AG10803 (cell line): ENCODE measurements at regions not wholly inside any gene's neighbourhood (a gene's known extent, or its start where the extent isn't known, plus 50 kb on each side); places are given as distances from the start of the nearest gene placed in this dataset.

Experiments used
- DNase-seq: peaks from one replicate; pipeline ENCODE4 v3.0.0; 2010; ENCODE audit warnings: low read depth
- H3K4me3 ChIP-seq: 2 replicates; pipeline ENCODE4 v1.5.1; 2011; ENCODE audit warnings: mild to moderate bottlenecking, low read length, control low read depth
- CTCF ChIP-seq: conservative IDR thresholded peaks from 2 replicates; pipeline ENCODE4 v1.5.1; 2011; ENCODE audit warnings: mild to moderate bottlenecking, low read length, control low read depth, inconsistent platforms

DNA sequence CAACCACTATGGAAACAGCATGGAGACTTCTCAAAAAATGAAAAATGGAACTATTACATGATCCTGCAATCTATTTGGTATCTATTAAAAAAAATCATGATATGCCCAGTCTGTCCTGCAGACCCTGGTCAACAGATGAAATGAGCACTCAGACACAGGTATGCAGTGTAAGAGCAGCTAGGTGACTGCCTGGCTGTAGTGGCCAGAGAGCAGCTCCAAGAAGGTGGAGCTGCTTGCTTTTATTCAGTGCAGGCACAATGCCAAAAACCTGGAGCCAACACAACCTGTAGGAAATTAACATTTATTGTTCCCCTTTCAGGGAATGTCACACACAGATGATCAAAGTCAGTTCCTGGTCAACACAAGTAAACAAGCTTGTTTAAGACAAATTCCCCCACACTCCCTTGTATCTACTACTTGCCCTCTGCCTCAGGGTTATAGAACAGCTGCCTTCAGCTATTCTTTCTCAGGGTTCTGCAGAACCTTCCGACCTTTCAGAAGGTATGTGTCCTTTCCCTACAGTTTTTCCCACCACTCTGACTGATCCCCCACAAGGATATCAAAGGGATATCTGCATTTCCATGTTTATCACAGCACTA lies 933.7 kb upstream of the SLITRK5 start:
- H3K4me3 ChIP-seq = no peak overlapping the region
- TF ChIP-seq CTCF = no peak
- DNase-seq = no peak

GRCh38 chr13:86741762-86742285 lies 929.3 kb upstream of the SLITRK5 start:
- no peak for DNase-seq
- no peak overlapping the region for H3K4me3 ChIP-seq
- no peak for TF ChIP-seq CTCF

DNA sequence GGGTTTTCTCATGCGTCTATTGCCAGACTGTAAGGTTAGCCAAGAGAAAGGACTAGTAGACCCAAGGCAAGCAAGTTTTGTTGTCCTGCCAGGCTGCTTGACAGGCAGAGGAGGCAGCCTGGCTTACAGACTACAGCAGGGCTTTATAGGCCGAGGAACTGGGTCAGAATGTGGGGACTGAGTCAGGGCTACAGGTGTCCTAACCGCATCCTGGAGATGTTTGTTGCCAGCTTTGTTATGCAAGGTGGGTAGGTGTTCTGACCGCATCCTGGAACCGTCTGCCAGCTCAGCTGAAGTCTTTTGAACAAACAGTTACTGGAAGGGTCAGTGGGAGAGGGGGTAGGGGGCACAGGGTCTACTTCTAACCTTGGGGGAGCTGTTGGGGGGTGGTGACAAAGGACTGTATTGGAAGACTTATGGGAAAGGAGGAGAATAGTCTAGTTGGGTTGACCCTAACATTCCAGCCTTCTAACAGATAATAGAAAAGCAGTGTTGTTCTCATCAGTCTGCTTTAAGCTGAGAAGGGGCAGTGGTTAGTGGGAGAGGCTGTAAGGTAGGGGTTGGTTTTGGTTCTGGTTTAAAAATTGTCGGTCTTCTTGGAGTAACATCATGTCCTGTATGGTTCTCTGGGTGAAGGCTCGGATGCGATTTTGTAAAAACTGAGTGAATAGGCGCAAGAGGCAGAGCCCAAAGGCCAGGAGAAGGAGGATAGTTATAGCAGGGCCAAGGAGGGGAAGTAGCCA lies 913.8 kb upstream of the SLITRK5 start:
- H3K4me3 ChIP-seq = no peak overlapping the region
- no peak for TF ChIP-seq CTCF
- no peak for DNase-seq

GRCh38 chr13:86758116-86758515 lies 913.1 kb upstream of the SLITRK5 start:
- TF ChIP-seq CTCF = no peak
- DNase-seq = no peak
- H3K4me3 ChIP-seq = no peak overlapping the region

DNA sequence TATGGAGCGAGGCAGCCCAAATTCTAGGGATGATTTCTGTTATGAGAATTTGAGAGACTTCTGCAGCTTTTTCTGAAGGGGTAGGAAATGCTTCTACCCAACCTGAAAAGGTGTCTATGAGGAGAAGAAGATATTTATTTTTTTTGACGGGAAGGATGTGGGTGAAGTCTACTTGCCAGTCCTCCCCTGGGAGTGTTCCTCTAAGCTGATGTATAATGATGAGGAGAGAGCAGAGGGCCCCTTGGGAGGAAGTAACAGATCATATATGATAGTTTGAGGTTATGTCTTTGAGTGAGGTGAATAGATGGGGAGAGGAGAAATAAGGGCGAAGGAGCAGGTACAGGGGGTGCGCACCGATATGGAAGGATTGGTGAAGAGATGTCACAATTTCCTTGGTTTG lies 910.6 kb upstream of the SLITRK5 start:
- DNase-seq = no peak
- H3K4me3 ChIP-seq = no peak overlapping the region
- no peak for TF ChIP-seq CTCF

DNA sequence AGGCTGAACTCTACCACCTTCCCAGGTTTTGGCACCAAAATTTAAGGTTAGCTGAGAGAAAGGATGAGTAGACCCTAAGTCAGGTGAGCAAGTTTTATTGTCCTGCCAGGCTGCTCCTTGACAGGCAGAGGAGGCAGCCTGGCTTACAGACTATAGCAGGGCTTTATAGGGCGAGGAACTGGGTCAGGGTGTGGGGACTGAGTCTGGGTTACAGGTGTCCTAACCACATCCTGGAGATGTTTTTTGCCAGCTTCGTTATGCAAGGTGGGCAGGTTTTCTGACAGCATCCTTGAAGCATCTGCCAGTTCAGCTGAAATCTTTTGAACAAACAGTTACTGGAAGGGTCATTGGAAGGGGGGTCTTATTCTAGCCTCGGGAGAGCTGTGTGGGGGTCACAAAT lies 905.7 kb upstream of the SLITRK5 start:
- no peak for TF ChIP-seq CTCF
- H3K4me3 ChIP-seq = no peak overlapping the region
- no peak for DNase-seq

DNA sequence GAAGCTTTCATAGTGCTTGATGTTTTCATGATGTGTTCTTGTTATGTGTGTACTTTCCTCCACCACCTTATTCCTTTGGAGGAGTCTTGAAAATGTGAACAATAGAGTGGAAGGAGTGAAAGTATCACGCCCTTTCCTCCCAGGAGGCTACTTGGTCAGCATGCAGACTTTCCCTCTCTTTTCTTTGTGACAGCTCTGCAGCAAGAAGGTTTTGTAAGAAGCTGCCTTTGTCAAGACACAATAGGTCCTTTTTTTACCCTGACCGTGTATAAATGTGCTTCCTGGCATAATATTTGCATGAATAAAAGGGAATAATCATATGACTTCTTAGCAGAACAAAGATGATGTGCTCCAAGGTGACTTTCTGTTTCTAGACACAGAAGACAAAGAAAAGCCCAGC lies 882.6 kb upstream of the SLITRK5 start:
- no peak overlapping the region for H3K4me3 ChIP-seq
- TF ChIP-seq CTCF = no peak
- DNase-seq = no peak
